ENCODE measurements at regions not wholly inside any gene's neighbourhood (a gene's known extent, or its start where the extent isn't known, plus 50 kb on each side); places are given as distances from the start of the nearest gene placed in this dataset.

DNA sequence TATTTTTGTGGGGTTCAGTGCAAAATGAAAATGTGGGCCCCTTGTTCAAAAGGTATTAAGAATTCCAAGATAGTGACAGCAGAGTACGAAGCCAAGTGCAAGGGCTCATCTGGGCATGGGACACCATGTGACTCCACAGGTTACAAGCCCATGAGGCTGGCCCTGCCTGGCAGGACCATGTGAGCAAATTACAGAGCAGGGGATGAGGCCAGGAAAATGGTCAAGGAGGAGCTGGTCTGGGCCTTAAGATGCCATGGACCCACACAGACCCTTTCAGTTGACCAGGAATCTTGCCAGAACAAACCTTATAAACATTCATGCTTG lies 86.9 kb downstream of the SNX5 start:
- H3K4me1 ChIP-seq (ENCODE audit: control insufficient read depth, insufficient read depth, low read length), result no peaks in the 10 kb centered on the region

DNA sequence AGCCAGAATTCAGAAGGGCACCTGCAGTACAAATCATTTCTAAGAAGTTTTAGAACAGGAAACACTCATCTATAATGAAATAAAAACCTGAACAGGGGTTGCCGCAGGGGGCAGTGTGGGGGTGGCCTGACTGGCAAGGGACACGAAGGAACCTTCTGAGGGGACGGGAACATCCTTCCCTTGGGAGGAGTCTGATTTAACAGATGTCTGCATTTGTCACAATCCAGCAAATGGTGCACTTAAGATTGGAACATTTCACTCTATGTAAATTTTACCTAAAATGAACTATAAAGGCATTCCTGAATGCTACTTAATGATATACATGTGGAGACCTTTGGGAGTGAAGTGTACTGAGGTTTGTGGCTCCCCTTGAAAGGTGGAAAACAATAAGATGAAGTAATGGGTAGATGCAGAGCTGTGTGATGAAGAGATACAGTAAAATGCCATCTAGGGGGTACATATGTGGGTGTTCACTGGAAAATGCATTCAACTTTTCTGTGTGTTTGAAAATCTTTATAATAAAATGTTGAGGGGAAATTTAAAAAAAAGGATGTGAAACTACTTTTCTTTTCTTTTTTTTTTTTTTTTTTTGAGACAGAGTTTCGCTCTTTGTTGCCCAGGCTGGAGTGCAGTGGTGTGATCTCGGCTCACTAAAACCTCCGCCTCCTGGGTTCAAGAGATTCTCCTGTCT lies 89.5 kb downstream of the SNX5 start:
- no peak overlapping the region for H3K4me3 ChIP-seq (ENCODE audit: low read depth, low read length)
- H3K9me3 ChIP-seq (ENCODE audit: control insufficient read depth, insufficient read depth, low read depth, low read length), result no peaks in the 10 kb centered on the region
- TF ChIP-seq ZNF148 (tag by site-specific recombination; IDR thresholded peaks at IDR 0.05; ENCODE audit: borderline replicate concordance) (no peak), ZSCAN23 (tag by site-specific recombination; IDR thresholded peaks at IDR 0.05) (no peak), ZFP37 (tag by site-specific recombination; IDR thresholded peaks at IDR 0.05) (no peak), SALL2 (tag by site-specific recombination; IDR thresholded peaks at IDR 0.05; ENCODE audit: borderline replicate concordance) (no peak), ZNF140 (tag by site-specific recombination; IDR thresholded peaks at IDR 0.05) (no peak), ZNF302 (tag by site-specific recombination; IDR thresholded peaks at IDR 0.05; ENCODE audit: low read depth) (no peak), ZNF561 (tag by site-specific recombination; IDR thresholded peaks at IDR 0.05; ENCODE audit: borderline replicate concordance) (no peak), ZNF76 (tag by site-specific recombination; IDR thresholded peaks at IDR 0.05; ENCODE audit: borderline replicate concordance, low read depth) (no peak)
- TF ChIP-seq, protein P1, sequence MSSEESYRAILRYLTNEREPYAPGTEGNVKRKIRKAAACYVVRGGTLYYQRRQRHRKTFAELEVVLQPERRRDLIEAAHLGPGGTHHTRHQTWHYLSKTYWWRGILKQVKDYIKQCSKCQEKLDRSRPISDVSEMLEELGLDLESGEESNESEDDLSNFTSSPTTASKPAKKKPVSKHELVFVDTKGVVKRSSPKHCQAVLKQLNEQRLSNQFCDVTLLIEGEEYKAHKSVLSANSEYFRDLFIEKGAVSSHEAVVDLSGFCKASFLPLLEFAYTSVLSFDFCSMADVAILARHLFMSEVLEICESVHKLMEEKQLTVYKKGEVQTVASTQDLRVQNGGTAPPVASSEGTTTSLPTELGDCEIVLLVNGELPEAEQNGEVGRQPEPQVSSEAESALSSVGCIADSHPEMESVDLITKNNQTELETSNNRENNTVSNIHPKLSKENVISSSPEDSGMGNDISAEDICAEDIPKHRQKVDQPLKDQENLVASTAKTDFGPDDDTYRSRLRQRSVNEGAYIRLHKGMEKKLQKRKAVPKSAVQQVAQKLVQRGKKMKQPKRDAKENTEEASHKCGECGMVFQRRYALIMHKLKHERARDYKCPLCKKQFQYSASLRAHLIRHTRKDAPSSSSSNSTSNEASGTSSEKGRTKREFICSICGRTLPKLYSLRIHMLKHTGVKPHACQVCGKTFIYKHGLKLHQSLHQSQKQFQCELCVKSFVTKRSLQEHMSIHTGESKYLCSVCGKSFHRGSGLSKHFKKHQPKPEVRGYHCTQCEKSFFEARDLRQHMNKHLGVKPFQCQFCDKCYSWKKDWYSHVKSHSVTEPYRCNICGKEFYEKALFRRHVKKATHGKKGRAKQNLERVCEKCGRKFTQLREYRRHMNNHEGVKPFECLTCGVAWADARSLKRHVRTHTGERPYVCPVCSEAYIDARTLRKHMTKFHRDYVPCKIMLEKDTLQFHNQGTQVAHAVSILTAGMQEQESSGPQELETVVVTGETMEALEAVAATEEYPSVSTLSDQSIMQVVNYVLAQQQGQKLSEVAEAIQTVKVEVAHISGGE (tag by site-specific recombination; conservative IDR thresholded peaks at IDR 0.05; ENCODE audit: low read depth), result no peak
- no peak overlapping the region for H3K27ac ChIP-seq (ENCODE audit: extremely low read depth, low read depth, low read length)
- no peaks in the 10 kb centered on the region for H3K4me1 ChIP-seq (ENCODE audit: control insufficient read depth, insufficient read depth, low read length)
- POLR2A ChIA-PET, result no interaction called here
- H3K36me3 ChIP-seq (ENCODE audit: control insufficient read depth in 2 of 2, insufficient read depth in 1 of 2, low read length in 2 of 2), result no peaks in the 10 kb centered on the region
- CTCF ChIA-PET, result interaction anchor here (0.6 kb wide), 2 partner anchors 63 to 731 kb away, joined by 3 read pairs; no protein-coding TSS in a partner anchor

More for the DNA sequence above, 86.9 kb downstream of the SNX5 start:
- Histone ChIP-seq H3K36me3 (ENCODE audit: control insufficient read depth in 2 of 2, insufficient read depth in 1 of 2, low read length in 2 of 2) (no peaks in the 10 kb centered on the region), H3K9me3 (ENCODE audit: control insufficient read depth, insufficient read depth, low read depth, low read length) (no peaks in the 10 kb centered on the region), H3K4me3 (ENCODE audit: low read depth, low read length) (no peak overlapping the region), H3K27ac (ENCODE audit: extremely low read depth, low read depth, low read length) (no peak overlapping the region)
- ChIA-PET CTCF (no interaction called here), POLR2A (no interaction called here)
- no peak for TF ChIP-seq ZNF645 (tag by site-specific recombination; IDR thresholded peaks at IDR 0.05)
- no peak for TF ChIP-seq ZNF654 (tag by site-specific recombination; IDR thresholded peaks at IDR 0.05; ENCODE audit: low read depth)
- TF ChIP-seq, protein P2, sequence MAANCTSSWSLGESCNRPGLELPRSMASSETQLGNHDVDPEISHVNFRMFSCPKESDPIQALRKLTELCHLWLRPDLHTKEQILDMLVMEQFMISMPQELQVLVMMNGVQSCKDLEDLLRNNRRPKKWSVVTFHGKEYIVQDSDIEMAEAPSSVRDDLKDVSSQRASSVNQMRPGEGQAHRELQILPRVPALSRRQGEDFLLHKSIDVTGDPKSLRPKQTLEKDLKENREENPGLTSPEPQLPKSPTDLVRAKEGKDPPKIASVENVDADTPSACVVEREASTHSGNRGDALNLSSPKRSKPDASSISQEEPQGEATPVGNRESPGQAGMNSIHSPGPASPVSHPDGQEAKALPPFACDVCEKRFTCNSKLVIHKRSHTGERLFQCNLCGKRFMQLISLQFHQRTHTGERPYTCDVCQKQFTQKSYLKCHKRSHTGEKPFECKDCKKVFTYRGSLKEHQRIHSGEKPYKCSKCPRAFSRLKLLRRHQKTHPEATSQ (tag by site-specific recombination; IDR thresholded peaks at IDR 0.05), result no peak
- no peak for TF ChIP-seq SP7 (tag by site-specific recombination; IDR thresholded peaks at IDR 0.05)
- no peak for TF ChIP-seq ZNF175 (tag by site-specific recombination; IDR thresholded peaks at IDR 0.05)

Measured in HEK293 (cell line).